H9 (cell line): ENCODE measurements at regions not wholly inside any gene's neighbourhood (a gene's known extent, or its start where the extent isn't known, plus 50 kb on each side); places are given as distances from the start of the nearest gene placed in this dataset.

Source experiments
- DNase-seq: peaks from one replicate; pipeline ENCODE4 v3.0.0-alpha.2; 2017
- H2AFZ ChIP-seq: one replicate; pipeline ENCODE4 v1.6.1; 2013; ENCODE audit warnings: mild to moderate bottlenecking, low read length, control low read depth, moderate library complexity
- H2AK5ac ChIP-seq: 2 replicates; pipeline ENCODE4 v1.6.1; 2013; ENCODE audit warnings: low read length, control low read depth, mixed read lengths; ENCODE audit not compliant: insufficient read length
- H2BK120ac ChIP-seq: one replicate; pipeline ENCODE4 v1.6.1; 2013; ENCODE audit warnings: low read depth, mild to moderate bottlenecking, low read length, control low read depth, inconsistent platforms; ENCODE audit not compliant: poor library complexity, severe bottlenecking
- H2BK12ac ChIP-seq: 2 replicates; pipeline ENCODE4 v1.6.1; 2013; ENCODE audit warnings: low read length, control low read depth, mixed read lengths, low read depth; ENCODE audit not compliant: insufficient read length
- H2BK15ac ChIP-seq: 2 replicates; pipeline ENCODE4 v1.6.1; 2013; ENCODE audit warnings: low read depth, low read length, control low read depth
- H2BK20ac ChIP-seq: one replicate; pipeline ENCODE4 v1.6.1; 2013; ENCODE audit warnings: low read depth, mild to moderate bottlenecking, low read length, control low read depth, inconsistent platforms; ENCODE audit not compliant: poor library complexity, severe bottlenecking
- H2BK5ac ChIP-seq: 2 replicates; pipeline ENCODE4 v1.6.1; 2013; ENCODE audit warnings: low read length, control low read depth, mixed read lengths; ENCODE audit not compliant: insufficient read length
- H3K14ac ChIP-seq: 2 replicates; pipeline ENCODE4 v1.6.1; 2013; ENCODE audit warnings: low read length, control low read depth; ENCODE audit not compliant: insufficient read depth
- H3K18ac ChIP-seq: 2 replicates; pipeline ENCODE4 v1.6.1; 2013; ENCODE audit warnings: low read depth, mild to moderate bottlenecking, mixed read lengths, low read length, control low read depth; ENCODE audit not compliant: insufficient read length
- H3K23ac ChIP-seq: 2 replicates; pipeline ENCODE4 v1.6.1; 2013; ENCODE audit warnings: low read length, control low read depth, mixed read lengths, low read depth; ENCODE audit not compliant: insufficient read length
- H3K23me2 ChIP-seq: 2 replicates; pipeline ENCODE4 v1.6.1; 2013; ENCODE audit warnings: low read depth, mild to moderate bottlenecking, mixed read lengths, low read length, control low read depth; ENCODE audit not compliant: insufficient read length, poor library complexity, severe bottlenecking
- H3K27ac ChIP-seq: 2 replicates; pipeline ENCODE4 v1.5.1; 2013; ENCODE audit warnings: low read length, control low read depth, mixed read lengths, low read depth; ENCODE audit not compliant: insufficient read length
- H3K27me3 ChIP-seq: 2 replicates; pipeline ENCODE4 v1.6.1; 2013; ENCODE audit warnings: low read length, control low read depth, inconsistent platforms; ENCODE audit not compliant: insufficient read depth
- H3K4ac ChIP-seq: 2 replicates; pipeline ENCODE4 v1.6.1; 2013; ENCODE audit warnings: low read depth, mild to moderate bottlenecking, control low read depth, inconsistent platforms, low read length, moderate library complexity
- H3K4me1 ChIP-seq: 2 replicates; pipeline ENCODE4 v1.6.1; 2013; ENCODE audit warnings: low read length, control low read depth, inconsistent platforms; ENCODE audit not compliant: insufficient read depth
- H3K4me2 ChIP-seq: 2 replicates; pipeline ENCODE4 v1.6.1; 2013; ENCODE audit warnings: low read length, control low read depth, mixed read lengths; ENCODE audit not compliant: insufficient read length, insufficient read depth
- H3K56ac ChIP-seq: 2 replicates; pipeline ENCODE4 v1.6.1; 2013; ENCODE audit warnings: low read depth, mild to moderate bottlenecking, mixed read lengths, low read length, control low read depth; ENCODE audit not compliant: insufficient read length
- H3K79me1 ChIP-seq: 2 replicates; pipeline ENCODE4 v1.6.1; 2013; ENCODE audit warnings: low read depth, mild to moderate bottlenecking, moderate library complexity, low read length, control low read depth, inconsistent platforms; ENCODE audit not compliant: insufficient read depth, poor library complexity, severe bottlenecking
- H3K79me2 ChIP-seq: 2 replicates; pipeline ENCODE4 v1.6.1; 2013; ENCODE audit warnings: low read length, control low read depth, inconsistent platforms; ENCODE audit not compliant: insufficient read depth
- H3K9ac ChIP-seq: 2 replicates; pipeline ENCODE4 v1.6.1; 2013; ENCODE audit warnings: low read length, control low read depth, mixed read lengths; ENCODE audit not compliant: insufficient read length; ENCODE audit errors: extremely low read depth
- H3K9me3 ChIP-seq: one replicate; pipeline ENCODE4 v1.6.1; 2013; ENCODE audit warnings: low read depth, low read length, inconsistent platforms; ENCODE audit not compliant: control insufficient read depth
- H3T11ph ChIP-seq: one replicate; pipeline ENCODE4 v1.6.1; 2013; ENCODE audit warnings: mild to moderate bottlenecking, low read length, control low read depth, inconsistent platforms
- H4K20me1 ChIP-seq: one replicate; pipeline ENCODE4 v1.6.1; 2013; ENCODE audit not compliant: control insufficient read depth, insufficient read length, insufficient read depth
- H4K5ac ChIP-seq: 2 replicates; pipeline ENCODE4 v1.6.1; 2013; ENCODE audit warnings: low read depth, mild to moderate bottlenecking, mixed read lengths, low read length, control low read depth; ENCODE audit not compliant: insufficient read length
- H4K8ac ChIP-seq: replicated peaks from 2 replicates; pipeline ENCODE4 v1.6.1; 2013; ENCODE audit warnings: low read length, control low read depth, mixed read lengths, low read depth; ENCODE audit not compliant: insufficient read length
- H4K91ac ChIP-seq: 2 replicates; pipeline ENCODE4 v1.6.1; 2013; ENCODE audit warnings: low read depth, mild to moderate bottlenecking, moderate library complexity, mixed read lengths, low read length, control low read depth; ENCODE audit not compliant: insufficient read length
- H3K27ac Mint-ChIP-seq, 3 experiments: 2 replicates in 2 of 3; 3 replicates in 1 of 3; pipeline ENCODE4 v1.8.0; 2020 to 2021; ENCODE audit warnings: mixed read lengths in 3 of 3, mild to moderate bottlenecking in 1 of 3, moderate library complexity in 1 of 3
- H3K27me3 Mint-ChIP-seq: 2 replicates; pipeline ENCODE4 v1.8.0; 2021; ENCODE audit warnings: low read depth, mild to moderate bottlenecking, moderate library complexity, mixed read lengths
- H3K36me3 Mint-ChIP-seq, 3 experiments: 2 replicates in 2 of 3; 3 replicates in 1 of 3; pipeline ENCODE4 v1.8.0; 2020 to 2021; ENCODE audit warnings: low read depth in 3 of 3, mixed read lengths in 3 of 3; ENCODE audit not compliant: insufficient read depth in 1 of 3
- H3K4me1 Mint-ChIP-seq, 2 experiments: 2 replicates each; pipeline ENCODE4 v1.8.0; 2020; ENCODE audit warnings: mixed read lengths in 2 of 2
- H3K4me3 Mint-ChIP-seq, 2 experiments: 2 replicates in 1 of 2; 3 replicates in 1 of 2; pipeline ENCODE4 v1.8.0; 2020 to 2021; ENCODE audit warnings: mild to moderate bottlenecking in 2 of 2, mixed read lengths in 2 of 2, moderate library complexity in 1 of 2
- H3K9me3 Mint-ChIP-seq, 2 experiments: 2 replicates in 1 of 2; 3 replicates in 1 of 2; pipeline ENCODE4 v1.8.0; 2020; ENCODE audit warnings: mild to moderate bottlenecking in 2 of 2, mixed read lengths in 2 of 2, moderate library complexity in 1 of 2
- WGBS: extraction: QIAGEN DNeasy Blood & Tissue Kit; methylation state at CpG from one replicate; pipeline ENCODE4 v1.1.7; 2013; ENCODE audit warnings: missing lambda C conversion rate, low lambda C conversion rate, mixed read lengths; ENCODE audit not compliant: insufficient read length; ENCODE audit errors: extremely low coverage; 5-methylcytosine and 5-hydroxymethylcytosine counted together
- TF ChIP-seq, protein P1 (sequence below): fragments of 200-600 bp; sonication (generic); conservative IDR thresholded peaks from 3 replicates; pipeline ENCODE4 v1.8.0; 2021; ENCODE audit warnings: antibody characterized with exemption, mild to moderate bottlenecking

DNA sequence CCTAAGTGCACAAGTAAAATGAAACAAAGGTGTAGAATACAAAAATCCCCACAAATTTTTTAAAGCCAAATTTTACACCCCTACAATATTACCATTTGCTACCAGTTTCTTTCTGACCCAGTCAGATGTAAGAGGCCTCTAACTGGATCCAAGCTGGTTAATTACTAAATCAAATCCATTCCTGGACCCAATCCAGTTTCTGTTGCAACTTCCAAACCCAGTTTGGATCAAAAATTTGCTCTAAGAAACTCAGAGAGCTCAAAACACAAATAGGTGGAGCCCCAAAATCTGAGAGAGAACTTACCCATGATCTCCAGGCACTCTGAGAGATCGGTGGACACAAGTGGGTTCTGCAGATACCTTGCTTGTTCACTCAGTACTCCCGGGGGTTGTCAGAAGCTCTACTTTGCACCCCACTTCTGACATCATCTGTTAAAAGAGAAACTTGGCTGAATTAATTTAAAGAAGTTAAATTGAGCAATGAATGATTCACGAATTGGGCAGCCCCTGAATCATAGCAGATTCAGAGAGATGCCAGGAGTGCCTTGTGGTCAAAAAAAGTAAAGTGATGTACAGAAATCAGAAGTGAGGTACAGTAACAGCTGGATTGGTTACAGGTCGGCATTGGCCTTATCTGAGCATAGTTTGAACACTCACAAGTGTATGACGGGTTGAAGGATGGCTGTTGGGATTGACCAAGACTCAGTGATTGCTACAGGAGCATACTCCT, 448.0 kb downstream of the KCNT2 start:
- H3K9me3 ChIP-seq: no peaks in the 10 kb centered on the region
- H3K18ac ChIP-seq: no peak overlapping the region
- Mint-ChIP-seq H3K4me1 (no peaks in the 10 kb centered on the region), H3K27me3 (no peaks in the 10 kb centered on the region; the same call in 1 of the 2 replicates), H3K27ac (no peak overlapping the region), H3K36me3 (no peaks in the 10 kb centered on the region), H3K9me3 (no peaks in the 10 kb centered on the region), H3K4me3 (no peak overlapping the region)
- no peak overlapping the region for H2BK120ac ChIP-seq
- H4K91ac ChIP-seq: no peak overlapping the region
- DNase-seq: no peak
- no peaks in the 10 kb centered on the region for H3K79me2 ChIP-seq
- no peak overlapping the region for H3K9ac ChIP-seq
- H3K4me1 ChIP-seq: no peaks in the 10 kb centered on the region
- no peak overlapping the region for H3K4me2 ChIP-seq
- H3K23ac ChIP-seq: no peak overlapping the region
- no peaks in the 10 kb centered on the region for H3K23me2 ChIP-seq
- no peaks in the 10 kb centered on the region for H3K27me3 ChIP-seq
- no peaks in the 10 kb centered on the region for H4K20me1 ChIP-seq
- H2BK12ac ChIP-seq: no peak overlapping the region
- no peak overlapping the region for H3K27ac ChIP-seq
- no peak overlapping the region for H3K56ac ChIP-seq
- TF ChIP-seq, protein P1, sequence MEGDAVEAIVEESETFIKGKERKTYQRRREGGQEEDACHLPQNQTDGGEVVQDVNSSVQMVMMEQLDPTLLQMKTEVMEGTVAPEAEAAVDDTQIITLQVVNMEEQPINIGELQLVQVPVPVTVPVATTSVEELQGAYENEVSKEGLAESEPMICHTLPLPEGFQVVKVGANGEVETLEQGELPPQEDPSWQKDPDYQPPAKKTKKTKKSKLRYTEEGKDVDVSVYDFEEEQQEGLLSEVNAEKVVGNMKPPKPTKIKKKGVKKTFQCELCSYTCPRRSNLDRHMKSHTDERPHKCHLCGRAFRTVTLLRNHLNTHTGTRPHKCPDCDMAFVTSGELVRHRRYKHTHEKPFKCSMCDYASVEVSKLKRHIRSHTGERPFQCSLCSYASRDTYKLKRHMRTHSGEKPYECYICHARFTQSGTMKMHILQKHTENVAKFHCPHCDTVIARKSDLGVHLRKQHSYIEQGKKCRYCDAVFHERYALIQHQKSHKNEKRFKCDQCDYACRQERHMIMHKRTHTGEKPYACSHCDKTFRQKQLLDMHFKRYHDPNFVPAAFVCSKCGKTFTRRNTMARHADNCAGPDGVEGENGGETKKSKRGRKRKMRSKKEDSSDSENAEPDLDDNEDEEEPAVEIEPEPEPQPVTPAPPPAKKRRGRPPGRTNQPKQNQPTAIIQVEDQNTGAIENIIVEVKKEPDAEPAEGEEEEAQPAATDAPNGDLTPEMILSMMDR: no peak
- no peak overlapping the region for H3T11ph ChIP-seq
- WGBS: no CpG with 5 or more reads among the region's 5 CpGs
- no peaks in the 10 kb centered on the region for H3K79me1 ChIP-seq
- no peak overlapping the region for H2BK20ac ChIP-seq
- no peak overlapping the region for H2AFZ ChIP-seq
- H2AK5ac ChIP-seq: no peak overlapping the region
- no peak overlapping the region for H3K4ac ChIP-seq
- H3K14ac ChIP-seq: no peak overlapping the region
- H4K8ac ChIP-seq: no peak overlapping the region
- H2BK15ac ChIP-seq: no peak overlapping the region
- no peak overlapping the region for H4K5ac ChIP-seq
- H2BK5ac ChIP-seq: no peak overlapping the region
